Heart left ventricle (tissue), 13 donors: ENCODE measurements at regions not wholly inside any gene's neighbourhood (a gene's known extent, or its start where the extent isn't known, plus 50 kb on each side); places are given as distances from the start of the nearest gene placed in this dataset.

Source experiments
- POLR2A ChIP-seq, 2 donors: fragments of 450-650 bp; IDR thresholded peaks; one replicate each; pipeline ENCODE4 v1.6.1; 2017; ENCODE audit warnings: antibody characterized with exemption in 2 of 2, mild to moderate bottlenecking in 2 of 2, moderate library complexity in 2 of 2
- TF ChIP-seq, protein P1 (sequence below), 12 donors: fragments of 200-600 bp; sonication (generic) in 4 of 12; IDR thresholded peaks; one replicate each; pipeline versions ENCODE4 v1.5.0 to v1.8.0; 2018 to 2022; ENCODE audit warnings: antibody characterized with exemption in 12 of 12, mild to moderate bottlenecking in 5 of 12
- donor health status: ischemic (EF 13 %, LVEDD 7.1; RV severe dilation, severe dysfunction).
- donor health status: DM: no; HTN: yes; CAD: no.
- donor health status: DM: no; HTN: no; CAD: no.
- donor health status: ischemic (EF 25% LVEDD 6.9; RV normal size, moderate dysfunction).
- donor health status: ischemic (EF 25% LVEDD 5.7; RV mildly dilated, moderate dysfunction).
- donor health status: ischemic (EF 35%, LVEDD 5.7; RV mildly dilated, moderate dysfunction).
- donor health status: nonischemic (EF 11% LVEDD 7.7; RV severe dilation, severe dysfunction).
- donor health status: DM: yes; HTN: yes; CAD: no.
- donor health status: PGD.
- donor health status: ischemic (EF 29% LVEDD 5.4; RV normal size, mild dysfunction).
- donor health status: nonischemic (EF 23%, LVEDD 6.1; RV moderate dilation, normal function).

GRCh38 chr7:19982841-19983835 lies 209.7 kb upstream of the TMEM196 start:
- TF ChIP-seq, protein P1, sequence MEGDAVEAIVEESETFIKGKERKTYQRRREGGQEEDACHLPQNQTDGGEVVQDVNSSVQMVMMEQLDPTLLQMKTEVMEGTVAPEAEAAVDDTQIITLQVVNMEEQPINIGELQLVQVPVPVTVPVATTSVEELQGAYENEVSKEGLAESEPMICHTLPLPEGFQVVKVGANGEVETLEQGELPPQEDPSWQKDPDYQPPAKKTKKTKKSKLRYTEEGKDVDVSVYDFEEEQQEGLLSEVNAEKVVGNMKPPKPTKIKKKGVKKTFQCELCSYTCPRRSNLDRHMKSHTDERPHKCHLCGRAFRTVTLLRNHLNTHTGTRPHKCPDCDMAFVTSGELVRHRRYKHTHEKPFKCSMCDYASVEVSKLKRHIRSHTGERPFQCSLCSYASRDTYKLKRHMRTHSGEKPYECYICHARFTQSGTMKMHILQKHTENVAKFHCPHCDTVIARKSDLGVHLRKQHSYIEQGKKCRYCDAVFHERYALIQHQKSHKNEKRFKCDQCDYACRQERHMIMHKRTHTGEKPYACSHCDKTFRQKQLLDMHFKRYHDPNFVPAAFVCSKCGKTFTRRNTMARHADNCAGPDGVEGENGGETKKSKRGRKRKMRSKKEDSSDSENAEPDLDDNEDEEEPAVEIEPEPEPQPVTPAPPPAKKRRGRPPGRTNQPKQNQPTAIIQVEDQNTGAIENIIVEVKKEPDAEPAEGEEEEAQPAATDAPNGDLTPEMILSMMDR (IDR thresholded peaks at IDR 0.05): peak in 7 of 12 donors; percentile 7 to 38 (median 30)
- no peak for TF ChIP-seq POLR2A (IDR thresholded peaks at IDR 0.05)
